H1 (cell line): ENCODE measurements at regions not wholly inside any gene's neighbourhood (a gene's known extent, or its start where the extent isn't known, plus 50 kb on each side); places are given as distances from the start of the nearest gene placed in this dataset.

Source experiments
- CEBPB ChIP-seq: IDR thresholded peaks from 2 replicates; pipeline ENCODE4 v1.6.1; 2012; ENCODE audit warnings: low read depth, low read length
- RXRA ChIP-seq: IDR thresholded peaks from 2 replicates; pipeline ENCODE4 v1.6.1; 2011; ENCODE audit warnings: low read depth, mild to moderate bottlenecking, low read length, moderate library complexity; ENCODE audit not compliant: insufficient read depth
- SP1 ChIP-seq: IDR thresholded peaks from 2 replicates; pipeline ENCODE4 v1.6.1; 2011; ENCODE audit warnings: low read depth, low read length

DNA sequence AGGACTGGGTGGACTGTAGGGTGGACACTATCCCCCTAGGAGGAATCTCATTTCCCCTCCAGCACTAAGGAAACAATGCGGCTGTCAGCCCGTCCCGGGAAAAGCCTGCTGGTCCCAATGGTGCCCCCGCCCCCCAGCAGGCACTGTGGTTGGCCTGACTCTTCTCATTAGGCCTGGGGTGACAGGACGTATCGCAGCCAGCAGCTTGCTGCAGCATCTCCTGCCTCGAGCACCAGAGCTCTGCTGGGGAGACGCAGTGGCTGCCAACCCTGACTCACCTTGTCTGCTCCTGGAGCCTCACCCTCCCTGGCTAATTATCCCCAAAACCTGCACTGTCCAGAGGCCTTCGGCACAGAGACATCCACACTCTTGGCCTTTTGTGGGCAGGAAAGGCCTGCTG lies 115.1 kb upstream of the GJB5 start (continued):
- no peak for TF ChIP-seq CEBPB
- TF ChIP-seq RXRA, result no peak
- TF ChIP-seq SP1, result no peak
